GM18517 (cell line): ENCODE measurements at regions not wholly inside any gene's neighbourhood (a gene's known extent, or its start where the extent isn't known, plus 50 kb on each side); places are given as distances from the start of the nearest gene placed in this dataset.
"Not testable (repeated sequence)": the region's sequence is repeated elsewhere in the genome, so short reads cannot be mapped to it uniquely, and the experiment has no call there.

ENCODE experiments used
- ATAC-seq: cut with Tn5 transposase; IDR thresholded peaks from one replicate; pipeline ENCODE4 v1.9.1; 2021; ENCODE audit warnings: mild to moderate bottlenecking, moderate library complexity; ENCODE audit not compliant: unreplicated experiment

- ATAC-seq: no peak
Measured at GRCh38 chr15:81779181-81779580, 266.6 kb downstream of the MEX3B start.

DNA sequence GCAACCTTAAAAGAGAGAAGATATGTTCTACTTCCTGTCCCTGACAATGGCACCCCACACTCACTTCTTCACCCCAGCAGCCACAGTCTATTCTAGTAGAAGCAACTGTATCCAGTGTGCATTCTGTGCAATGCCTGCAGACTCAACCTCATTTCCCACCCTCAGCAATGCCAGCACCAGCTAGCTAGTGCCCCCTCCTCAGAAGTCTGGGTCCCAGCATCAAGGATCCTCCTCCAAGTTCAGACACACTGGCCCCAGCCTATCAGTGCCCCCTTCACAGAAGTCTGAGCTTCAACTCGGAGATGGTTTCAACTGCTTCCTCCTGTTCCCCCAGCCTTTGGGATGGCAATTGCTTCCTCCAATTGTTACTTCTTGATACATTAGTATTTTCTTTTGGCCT lies 268.3 kb downstream of the MEX3B start:
- no peak for ATAC-seq

DNA sequence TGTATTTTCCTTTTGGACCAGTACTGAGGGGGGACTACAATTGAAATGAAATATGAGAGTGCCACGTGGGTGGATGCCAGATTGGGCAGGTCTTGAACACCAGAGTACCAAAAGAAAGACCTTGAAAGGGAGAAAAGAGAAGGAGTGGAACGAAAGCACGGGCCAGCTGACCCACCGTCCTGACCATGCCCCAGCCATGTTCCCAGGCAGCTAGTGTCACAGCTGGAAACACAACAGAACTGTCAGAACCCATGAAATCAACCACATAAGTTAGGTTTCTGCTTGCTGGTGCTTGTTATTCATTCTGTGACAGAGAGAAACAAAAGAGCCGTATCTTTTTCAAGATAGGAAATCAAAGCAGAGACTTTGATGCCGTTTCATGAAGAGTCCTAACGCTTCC lies 268.8 kb downstream of the MEX3B start:
- ATAC-seq: no peak

DNA sequence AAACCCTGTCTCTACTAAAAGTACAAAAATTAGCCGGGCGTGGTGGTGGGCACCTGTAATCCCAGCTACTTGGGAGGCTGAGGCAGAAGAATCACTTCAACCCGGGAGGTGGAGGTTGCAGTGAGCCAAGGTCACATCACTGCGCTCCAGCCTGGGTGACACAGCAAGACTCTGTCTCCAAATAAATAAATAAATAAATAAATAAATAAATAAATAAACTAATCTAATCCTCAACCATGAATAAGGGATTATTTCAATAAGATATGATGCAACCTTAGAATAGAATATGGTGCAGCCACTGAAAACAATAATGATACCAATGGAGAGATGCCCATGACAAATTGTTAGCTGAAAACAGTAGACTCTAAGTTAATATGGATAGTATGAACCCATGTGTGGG lies 270.0 kb downstream of the MEX3B start:
- not testable (repeated sequence) for ATAC-seq

- no peak for ATAC-seq
Measured at GRCh38 chr15:81774309-81774708, 271.5 kb downstream of the MEX3B start.

DNA sequence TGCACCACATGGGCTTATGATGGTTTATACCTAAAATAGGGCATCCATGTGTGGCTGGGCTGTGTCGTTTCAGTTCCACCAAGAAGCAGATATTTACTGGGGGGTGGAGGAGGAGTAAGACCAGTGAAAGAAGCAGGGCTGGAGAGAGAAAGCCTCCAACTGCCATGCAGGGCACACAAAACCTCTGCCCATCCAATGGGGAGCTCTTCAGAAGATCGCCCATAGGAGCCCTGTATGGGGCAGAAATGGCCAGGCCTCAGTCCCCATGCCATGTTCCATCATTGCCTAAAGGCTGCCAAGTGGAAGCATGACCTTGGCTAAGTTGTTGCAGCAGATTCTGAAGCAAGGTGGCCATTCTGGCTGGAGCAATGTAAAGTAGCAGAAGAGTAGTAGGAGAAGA lies 277.0 kb downstream of the MEX3B start:
- no peak for ATAC-seq

- ATAC-seq: no peak
Measured at GRCh38 chr15:81766829-81767475, 278.9 kb downstream of the MEX3B start.

- no peak for ATAC-seq
Measured at GRCh38 chr15:81765816-81766215, 280.0 kb downstream of the MEX3B start.

DNA sequence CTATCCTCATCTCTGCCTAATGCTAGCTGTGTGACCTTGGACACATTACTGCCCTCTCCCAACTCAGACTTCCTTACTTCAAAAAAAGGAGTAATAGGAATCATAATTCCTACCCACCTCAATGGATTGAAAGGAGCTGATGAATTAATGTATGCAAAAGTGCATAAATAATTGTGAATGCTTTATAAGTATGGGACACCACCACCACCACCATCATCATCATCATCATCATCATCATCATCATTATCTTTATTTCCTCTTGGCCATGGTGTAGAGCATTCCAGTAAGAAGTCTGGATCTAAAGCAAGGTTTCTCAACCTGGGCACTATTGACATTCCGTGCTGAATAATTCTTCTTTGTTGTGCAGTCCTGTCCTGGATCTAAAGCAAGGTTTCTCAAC lies 282.5 kb downstream of the MEX3B start:
- no peak for ATAC-seq

GRCh38 chr15:81760686-81761085 lies 285.1 kb downstream of the MEX3B start:
- ATAC-seq: no peak

- no peak for ATAC-seq
Measured at GRCh38 chr15:81758818-81759284, 287.0 kb downstream of the MEX3B start.

GRCh38 chr15:81755626-81756025 lies 290.2 kb downstream of the MEX3B start:
- no peak for ATAC-seq

DNA sequence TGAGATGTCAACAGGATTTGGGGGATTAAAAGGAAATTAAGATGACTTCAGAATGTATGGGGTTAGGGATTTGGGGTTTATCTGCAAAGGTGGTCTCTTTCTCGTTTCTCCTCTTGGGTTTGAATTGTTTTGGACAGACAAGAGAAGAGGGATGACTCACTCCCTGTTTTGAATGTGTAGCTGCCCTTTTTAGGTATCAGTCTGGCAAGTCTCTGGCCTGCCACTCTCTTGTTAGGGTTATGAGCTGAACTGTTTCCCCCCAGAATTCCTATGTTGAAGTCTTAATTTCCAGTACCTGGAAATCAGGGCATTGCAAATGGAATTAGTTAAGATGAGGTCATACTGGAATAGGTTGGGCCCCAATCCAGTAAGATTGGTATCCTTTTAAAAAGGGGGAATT lies 291.7 kb downstream of the MEX3B start:
- no peak for ATAC-seq

- ATAC-seq: no peak
Measured at GRCh38 chr15:81752974-81753373, 292.8 kb downstream of the MEX3B start.

DNA sequence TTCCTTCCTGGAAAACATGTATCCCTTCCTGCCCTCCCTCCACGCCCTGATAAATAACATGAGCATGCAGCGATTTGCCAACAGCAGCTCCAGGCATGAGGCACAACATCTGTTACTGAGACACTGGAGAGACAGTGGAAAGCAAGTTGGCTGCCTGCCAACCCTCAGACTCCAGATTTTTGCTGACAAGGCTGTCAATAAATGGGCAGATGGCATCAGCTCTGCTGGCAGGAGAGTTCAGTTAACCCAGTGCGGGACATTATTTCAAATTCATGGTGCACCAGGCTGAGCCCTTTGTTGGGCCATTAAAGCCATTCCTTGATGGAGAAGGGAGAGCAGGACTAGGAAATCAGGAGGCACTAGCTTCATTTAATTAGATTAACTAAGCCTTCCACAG lies 293.3 kb downstream of the MEX3B start:
- ATAC-seq: no peak

GRCh38 chr15:81751816-81752545 lies 293.8 kb downstream of the MEX3B start:
- ATAC-seq: no peak

DNA sequence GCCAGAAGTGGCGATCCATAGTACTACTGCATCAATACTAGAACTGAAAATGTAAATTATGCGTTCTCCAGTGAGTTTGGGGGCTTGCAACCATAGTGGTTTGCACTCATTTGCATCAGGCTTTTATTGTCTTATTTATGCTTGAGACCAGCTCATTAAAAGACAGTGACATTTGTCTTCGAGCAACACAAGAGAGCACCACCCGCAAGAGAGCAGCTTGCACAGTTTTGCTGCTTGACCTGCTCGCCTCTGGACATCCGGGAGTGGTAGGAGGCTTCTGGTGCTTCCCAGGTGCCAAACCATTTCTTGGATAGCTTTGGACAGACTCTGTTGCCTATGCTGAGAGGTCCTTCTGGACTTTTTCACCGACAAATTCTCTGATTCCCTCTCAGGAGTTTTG lies 294.6 kb downstream of the MEX3B start:
- ATAC-seq: no peak

DNA sequence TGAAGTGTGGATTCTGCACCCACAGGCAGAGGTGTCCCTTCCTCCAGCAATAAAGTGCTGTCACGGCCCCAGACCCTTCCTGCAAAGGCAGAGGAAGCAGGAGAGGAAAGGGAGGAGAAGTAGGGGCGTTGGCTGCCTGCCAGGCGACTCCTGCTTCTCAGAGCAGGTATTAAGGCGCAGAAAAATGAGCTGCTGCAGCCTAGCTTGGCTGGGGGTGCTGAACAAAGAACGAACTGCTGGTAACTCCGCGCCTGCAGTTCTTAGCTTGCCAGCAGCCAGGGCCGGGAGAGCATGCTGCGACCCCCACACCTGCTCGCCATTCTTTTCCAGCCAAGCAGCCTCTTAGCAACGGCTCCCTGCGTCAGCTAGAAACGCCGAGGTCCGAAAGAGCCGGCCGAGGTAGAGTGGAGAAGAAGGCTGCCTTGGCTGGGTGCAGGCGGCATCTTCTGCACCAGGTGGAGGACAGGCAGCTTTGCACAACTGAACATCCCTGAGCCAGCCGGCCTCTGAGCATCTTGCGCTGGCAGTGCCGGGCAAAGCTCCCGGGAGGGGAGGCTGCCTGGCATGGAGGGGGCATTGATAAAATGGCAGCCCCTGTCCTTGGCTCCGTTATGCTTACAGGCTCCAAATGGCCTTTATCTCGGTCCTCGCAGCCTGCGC lies 296.0 kb downstream of the MEX3B start:
- ATAC-seq: no peak

- no peak for ATAC-seq
Measured at GRCh38 chr15:81747482-81747881, 298.3 kb downstream of the MEX3B start.

DNA sequence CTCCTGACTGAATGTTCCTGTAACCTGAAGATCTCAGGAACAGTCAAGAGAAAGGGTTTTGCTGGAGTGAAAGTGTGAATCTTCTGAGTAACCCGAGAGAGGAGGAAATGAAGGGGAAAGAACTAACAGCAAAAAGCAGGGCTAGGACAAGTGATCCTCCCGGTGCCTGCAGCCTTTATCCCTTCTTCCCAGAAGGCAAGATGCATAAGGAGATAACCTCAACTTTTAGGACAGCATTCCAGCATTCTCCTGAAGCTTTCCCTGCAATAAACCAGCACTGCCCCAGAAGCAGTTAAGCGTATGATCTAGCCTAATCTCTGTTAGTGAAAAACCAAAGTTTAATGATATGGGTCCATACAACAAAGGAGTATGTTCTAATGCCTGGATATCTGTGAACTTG lies 298.8 kb downstream of the MEX3B start:
- no peak for ATAC-seq

- no peak for ATAC-seq
Measured at GRCh38 chr15:81744364-81744763, 301.5 kb downstream of the MEX3B start.

GRCh38 chr15:81740416-81740815 lies 305.4 kb downstream of the MEX3B start:
- ATAC-seq: no peak
